Esophagus muscularis mucosa (tissue), 4 donors: ENCODE measurements at regions not wholly inside any gene's neighbourhood (a gene's known extent, or its start where the extent isn't known, plus 50 kb on each side); places are given as distances from the start of the nearest gene placed in this dataset.

ENCODE experiments used
- EP300 ChIP-seq: sonication (generic); formaldehyde crosslinking; IDR thresholded peaks from one replicate; pipeline ENCODE4 v1.6.1; 2017; ENCODE audit warnings: antibody characterized with exemption
- POLR2A ChIP-seq: fragments of 450-650 bp; IDR thresholded peaks from one replicate; pipeline ENCODE4 v1.6.1; 2017; ENCODE audit warnings: antibody characterized with exemption, moderate library complexity, mild to moderate bottlenecking, low read depth
- POLR2AphosphoS5 ChIP-seq, 2 donors: sonication (generic); formaldehyde crosslinking; IDR thresholded peaks; one replicate each; pipeline ENCODE4 v1.6.1; 2017; ENCODE audit warnings: antibody characterized with exemption in 2 of 2
- TF ChIP-seq, protein P1 (sequence below), 3 experiments: fragments of 200-600 bp in 2 of 3; fragments of 450-650 bp in 1 of 3; sonication (generic) in 2 of 3; IDR thresholded peaks; one replicate each; pipeline ENCODE4 v1.5.1; 2017 to 2019; ENCODE audit warnings: antibody characterized with exemption in 3 of 3, mild to moderate bottlenecking in 2 of 3, moderate library complexity in 1 of 3

DNA sequence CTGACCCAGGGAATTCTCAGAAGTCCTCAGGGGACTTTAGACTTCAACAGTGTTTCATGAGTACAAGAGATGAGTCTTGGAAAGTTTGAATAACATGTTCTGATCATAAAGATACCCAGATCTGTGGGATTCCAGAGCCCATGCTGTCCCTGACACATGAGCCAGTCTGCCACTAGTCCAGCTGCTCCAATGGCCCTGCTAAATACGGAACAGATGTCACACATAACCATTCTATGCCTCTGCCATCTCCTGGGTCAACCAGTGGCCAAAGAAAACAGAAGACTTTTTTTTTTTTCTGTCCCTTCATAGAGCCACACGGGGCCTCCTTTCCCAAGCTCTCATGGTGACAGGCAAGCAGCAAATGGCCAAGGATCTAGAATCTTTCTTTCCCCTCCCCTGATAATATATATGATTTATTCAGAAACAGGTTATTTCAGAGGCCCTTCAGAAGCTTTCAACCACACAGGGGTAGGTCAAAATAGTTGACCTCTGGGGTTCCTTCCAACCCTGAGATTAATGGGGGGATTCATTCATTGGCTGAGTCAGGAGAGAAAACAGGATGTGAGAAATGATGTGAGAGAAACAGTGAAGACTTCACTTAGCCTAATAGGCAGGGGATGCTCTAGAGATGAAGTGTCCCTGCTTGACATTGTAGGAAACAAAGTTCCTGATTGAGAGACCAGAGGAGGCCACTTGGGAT lies 367.7 kb downstream of the CDK5RAP2 start:
- TF ChIP-seq, protein P1, sequence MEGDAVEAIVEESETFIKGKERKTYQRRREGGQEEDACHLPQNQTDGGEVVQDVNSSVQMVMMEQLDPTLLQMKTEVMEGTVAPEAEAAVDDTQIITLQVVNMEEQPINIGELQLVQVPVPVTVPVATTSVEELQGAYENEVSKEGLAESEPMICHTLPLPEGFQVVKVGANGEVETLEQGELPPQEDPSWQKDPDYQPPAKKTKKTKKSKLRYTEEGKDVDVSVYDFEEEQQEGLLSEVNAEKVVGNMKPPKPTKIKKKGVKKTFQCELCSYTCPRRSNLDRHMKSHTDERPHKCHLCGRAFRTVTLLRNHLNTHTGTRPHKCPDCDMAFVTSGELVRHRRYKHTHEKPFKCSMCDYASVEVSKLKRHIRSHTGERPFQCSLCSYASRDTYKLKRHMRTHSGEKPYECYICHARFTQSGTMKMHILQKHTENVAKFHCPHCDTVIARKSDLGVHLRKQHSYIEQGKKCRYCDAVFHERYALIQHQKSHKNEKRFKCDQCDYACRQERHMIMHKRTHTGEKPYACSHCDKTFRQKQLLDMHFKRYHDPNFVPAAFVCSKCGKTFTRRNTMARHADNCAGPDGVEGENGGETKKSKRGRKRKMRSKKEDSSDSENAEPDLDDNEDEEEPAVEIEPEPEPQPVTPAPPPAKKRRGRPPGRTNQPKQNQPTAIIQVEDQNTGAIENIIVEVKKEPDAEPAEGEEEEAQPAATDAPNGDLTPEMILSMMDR (IDR thresholded peaks at IDR 0.05) = no peak
- TF ChIP-seq POLR2A (no peak), EP300 (no peak), POLR2AphosphoS5 (IDR thresholded peaks at IDR 0.05) (no peak)
